Spleen (tissue), 11 donors: ENCODE measurements at regions not wholly inside any gene's neighbourhood (a gene's known extent, or its start where the extent isn't known, plus 50 kb on each side); places are given as distances from the start of the nearest gene placed in this dataset.

Source experiments
- DNase-seq: peaks from one replicate; pipeline ENCODE4 v3.0.0-alpha.2; 2020
- H3K27ac ChIP-seq, 8 donors: fragments of 200-600 bp; sonication (generic) in 7 of 8; 1 replicate in 4 of 8; 2 replicates in 4 of 8; pipeline versions ENCODE4 v1.5.0 to v1.8.0; 2016 to 2021; ENCODE audit warnings: inconsistent platforms in 4 of 8, mild to moderate bottlenecking in 4 of 8, moderate library complexity in 1 of 8
- H3K27me3 ChIP-seq, 7 donors: fragments of 200-600 bp; sonication (generic) in 6 of 7; replicated peaks in 1 of 7; 1 replicate in 4 of 7; 2 replicates in 3 of 7; pipeline versions ENCODE4 v1.5.0 to v1.8.0; 2016 to 2021; ENCODE audit warnings: inconsistent platforms in 3 of 7, mild to moderate bottlenecking in 1 of 7
- H3K36me3 ChIP-seq, 6 donors: fragments of 200-600 bp; sonication (generic) in 5 of 6; 1 replicate in 4 of 6; 2 replicates in 2 of 6; pipeline versions ENCODE4 v1.5.0 to v1.8.0; 2016 to 2021; ENCODE audit warnings: inconsistent platforms in 2 of 6
- H3K4me1 ChIP-seq, 6 donors: fragments of 200-600 bp; sonication (generic) in 5 of 6; 1 replicate in 3 of 6; 2 replicates in 3 of 6; pipeline versions ENCODE4 v1.5.0 to v1.8.0; 2016 to 2021; ENCODE audit warnings: inconsistent platforms in 3 of 6
- H3K4me3 ChIP-seq, 8 donors: fragments of 200-600 bp; sonication (generic) in 7 of 8; 1 replicate in 4 of 8; 2 replicates in 4 of 8; pipeline versions ENCODE4 v1.5.0 to v1.8.0; 2016 to 2021; ENCODE audit warnings: inconsistent platforms in 4 of 8, mild to moderate bottlenecking in 4 of 8, moderate library complexity in 2 of 8
- H3K9me3 ChIP-seq, 8 donors: fragments of 200-600 bp; sonication (generic) in 7 of 8; 1 replicate in 4 of 8; 2 replicates in 4 of 8; pipeline versions ENCODE4 v1.5.0 to v1.8.0; 2016 to 2021; ENCODE audit warnings: inconsistent platforms in 4 of 8
- POLR2A ChIP-seq, 3 donors: fragments of 450-650 bp; IDR thresholded peaks; one replicate each; pipeline ENCODE4 v1.5.1; 2017; ENCODE audit warnings: antibody characterized with exemption in 3 of 3, mild to moderate bottlenecking in 1 of 3
- POLR2AphosphoS5 ChIP-seq, 3 donors: sonication (generic); formaldehyde crosslinking; IDR thresholded peaks; one replicate each; pipeline ENCODE4 v1.5.1; 2017; ENCODE audit warnings: antibody characterized with exemption in 3 of 3
- WGBS, 5 donors: extraction: QIAGEN DNeasy Blood & Tissue Kit in 3 of 5; methylation state at CpG; one replicate each; pipeline versions ENCODE4 v1.1.5 to v1.1.7; 2013 to 2018; 5-methylcytosine and 5-hydroxymethylcytosine counted together
- intact Hi-C: fragments of 100-400 bp; cut with DNase I; formaldehyde crosslinking; loops from one replicate; pipeline ENCODE4 v1.15.0; 2023; ENCODE audit warnings: low total_unique reads
- TF ChIP-seq, protein P1 (sequence below), 11 experiments: fragments of 200-600 bp in 7 of 11; fragments of 450-650 bp in 4 of 11; sonication (generic) in 4 of 11; IDR thresholded peaks in 8 of 11; conservative IDR thresholded peaks in 3 of 11; 1 replicate in 7 of 11; 2 replicates in 4 of 11; pipeline versions ENCODE4 v1.4.0 to v1.8.0; 2016 to 2021; ENCODE audit warnings: antibody characterized with exemption in 11 of 11, inconsistent platforms in 4 of 11, mild to moderate bottlenecking in 1 of 11
- donor health status: healthy with polysubstance abuse.
- donor health status: DM: no; HTN: no; CAD: no; lungs with moderate emphysema.
- donor health status: DM: no; HTN: no; CAD: no.
- donor health status: Bipolar disorder and iron deficiency.
- donor health status: healthy.
- donor health status: DM: no; HTN: no; CAD: no.
- donor health status: DM: yes; HTN: yes; CAD: no.

DNA sequence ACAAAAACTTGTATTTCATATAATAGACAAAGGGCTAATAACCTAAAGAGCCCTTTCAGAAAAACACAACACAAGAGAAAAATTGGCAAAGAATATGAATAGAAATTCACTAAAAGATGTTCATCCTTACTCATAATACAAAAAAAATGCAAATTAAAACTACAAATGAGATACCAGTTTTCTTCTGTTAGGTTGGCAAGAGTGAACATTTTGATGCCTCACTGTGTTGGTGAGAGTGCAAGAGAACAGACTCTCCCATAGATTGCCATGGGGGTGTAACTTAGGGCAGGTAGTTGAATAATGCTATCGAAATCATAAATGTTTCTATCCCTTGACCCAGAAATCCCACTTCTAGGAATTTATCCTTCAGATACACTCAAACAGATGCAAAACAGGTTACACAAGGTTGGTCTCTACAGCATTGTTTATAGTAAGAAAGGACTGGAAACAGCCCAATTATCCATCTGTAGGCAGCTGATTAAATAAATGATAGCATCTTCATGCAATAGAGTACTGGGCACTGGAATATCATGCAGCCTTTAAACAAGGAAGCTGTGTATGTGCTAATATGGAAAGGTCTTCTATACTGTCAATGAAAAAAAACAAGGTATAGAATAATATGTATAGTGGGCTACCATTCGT is 146.3 kb downstream of the TLE3 start:
- Histone ChIP-seq H3K27ac (no peak overlapping the region), H3K9me3 (no peaks in the 10 kb centered on the region), H3K27me3 (peaks cover 0 to 7% (median 0%) of the 10 kb centered on the region in 7 donors), H3K36me3 (no peaks in the 10 kb centered on the region), H3K4me1 (peaks cover 0 to 5% (median 0%) of the 10 kb centered on the region in 6 donors), H3K4me3 (no peak overlapping the region)
- intact Hi-C loops = no loop called here
- no peak for DNase-seq
- 87 to 92% (median 90%) methylated on average over 2 of the region's 2 CpGs for WGBS, 5 donors
- TF ChIP-seq, protein P1, sequence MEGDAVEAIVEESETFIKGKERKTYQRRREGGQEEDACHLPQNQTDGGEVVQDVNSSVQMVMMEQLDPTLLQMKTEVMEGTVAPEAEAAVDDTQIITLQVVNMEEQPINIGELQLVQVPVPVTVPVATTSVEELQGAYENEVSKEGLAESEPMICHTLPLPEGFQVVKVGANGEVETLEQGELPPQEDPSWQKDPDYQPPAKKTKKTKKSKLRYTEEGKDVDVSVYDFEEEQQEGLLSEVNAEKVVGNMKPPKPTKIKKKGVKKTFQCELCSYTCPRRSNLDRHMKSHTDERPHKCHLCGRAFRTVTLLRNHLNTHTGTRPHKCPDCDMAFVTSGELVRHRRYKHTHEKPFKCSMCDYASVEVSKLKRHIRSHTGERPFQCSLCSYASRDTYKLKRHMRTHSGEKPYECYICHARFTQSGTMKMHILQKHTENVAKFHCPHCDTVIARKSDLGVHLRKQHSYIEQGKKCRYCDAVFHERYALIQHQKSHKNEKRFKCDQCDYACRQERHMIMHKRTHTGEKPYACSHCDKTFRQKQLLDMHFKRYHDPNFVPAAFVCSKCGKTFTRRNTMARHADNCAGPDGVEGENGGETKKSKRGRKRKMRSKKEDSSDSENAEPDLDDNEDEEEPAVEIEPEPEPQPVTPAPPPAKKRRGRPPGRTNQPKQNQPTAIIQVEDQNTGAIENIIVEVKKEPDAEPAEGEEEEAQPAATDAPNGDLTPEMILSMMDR (IDR thresholded peaks at IDR 0.05 in 8 of 11, conservative IDR thresholded peaks at IDR 0.05 in 3 of 11) = no peak
- TF ChIP-seq POLR2A (IDR thresholded peaks at IDR 0.05) = no peak
- TF ChIP-seq POLR2AphosphoS5 (IDR thresholded peaks at IDR 0.05) = no peak

DNA sequence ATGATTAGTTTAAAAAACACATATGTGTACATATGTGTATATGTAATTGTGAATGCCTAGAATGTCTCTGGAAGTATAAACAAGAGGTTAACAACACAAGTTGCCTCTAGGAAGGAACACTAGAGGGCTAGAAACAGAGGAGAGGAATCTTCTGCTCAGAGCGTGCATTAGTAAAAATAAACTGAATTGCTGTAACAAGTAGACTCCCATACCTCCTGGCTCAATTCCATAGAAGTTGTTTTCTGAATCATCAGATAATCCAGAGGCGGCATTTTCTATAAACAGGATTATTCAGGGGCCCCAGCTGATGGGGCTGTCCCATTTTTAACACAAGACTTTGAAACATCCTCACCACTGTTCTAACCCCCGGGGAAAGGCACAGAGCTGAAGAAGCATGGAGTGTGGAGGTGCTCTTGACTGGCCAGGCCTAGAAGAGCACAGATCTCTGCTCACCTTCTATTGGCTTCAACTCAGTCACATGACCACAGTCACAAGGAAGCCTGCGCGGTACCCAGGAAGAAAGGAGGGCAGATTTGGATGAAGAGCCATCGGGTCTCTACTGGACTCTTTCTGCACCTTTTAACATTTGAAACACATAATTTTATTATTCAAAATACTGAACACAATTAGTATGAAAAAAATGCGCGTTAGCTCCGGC is 145.7 kb downstream of the TLE3 start:
- TF ChIP-seq POLR2A (IDR thresholded peaks at IDR 0.05) (no peak), POLR2AphosphoS5 (IDR thresholded peaks at IDR 0.05) (no peak)
- TF ChIP-seq, protein P1 (IDR thresholded peaks at IDR 0.05 in 8 of 11, conservative IDR thresholded peaks at IDR 0.05 in 3 of 11) = no peak
- Histone ChIP-seq H3K9me3 (no peaks in the 10 kb centered on the region), H3K27ac (no peak overlapping the region), H3K27me3 (peaks cover 0 to 7% (median 0%) of the 10 kb centered on the region in 7 donors), H3K36me3 (no peaks in the 10 kb centered on the region), H3K4me3 (no peak overlapping the region), H3K4me1 (peaks cover 0 to 10% (median 0%) of the 10 kb centered on the region in 6 donors)
- no peak for DNase-seq
- intact Hi-C loops = no loop called here
- 85 to 97% (median 92%) methylated on average over 9 of the region's 9 CpGs for WGBS, 5 donors

DNA sequence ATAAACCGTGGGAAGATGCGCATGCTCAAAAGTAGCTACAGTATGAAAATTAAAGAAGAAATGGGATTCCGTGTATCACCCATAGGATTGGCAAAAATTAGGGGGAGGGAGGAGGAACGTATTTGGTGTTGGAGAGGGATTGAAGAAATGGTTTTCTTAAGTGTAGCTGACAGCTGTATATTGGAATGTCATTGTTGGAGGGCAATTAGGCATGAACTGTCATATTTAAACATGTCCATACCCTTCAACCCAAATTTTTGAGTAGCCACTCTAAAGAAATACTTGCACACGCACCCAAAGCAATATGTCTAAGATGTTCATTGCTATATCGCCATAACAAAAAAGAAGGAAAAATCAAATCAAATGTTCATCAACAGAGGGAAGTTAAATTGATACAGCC is 144.7 kb downstream of the TLE3 start:
- no peak for TF ChIP-seq POLR2A (IDR thresholded peaks at IDR 0.05)
- TF ChIP-seq, protein P1 (IDR thresholded peaks at IDR 0.05 in 8 of 11, conservative IDR thresholded peaks at IDR 0.05 in 3 of 11) = no peak
- H3K9me3 ChIP-seq = no peaks in the 10 kb centered on the region
- WGBS, 5 donors = 87 to 90% (median 88%) methylated on average over 6 of the region's 6 CpGs
- DNase-seq = no peak
- H3K4me1 ChIP-seq = peaks cover 0 to 13% (median 0%) of the 10 kb centered on the region in 6 donors
- intact Hi-C loops = no loop called here
- H3K27ac ChIP-seq = no peak overlapping the region
- no peaks in the 10 kb centered on the region for H3K36me3 ChIP-seq
- no peak overlapping the region for H3K4me3 ChIP-seq
- H3K27me3 ChIP-seq = peaks cover 0 to 7% (median 0%) of the 10 kb centered on the region in 7 donors

DNA sequence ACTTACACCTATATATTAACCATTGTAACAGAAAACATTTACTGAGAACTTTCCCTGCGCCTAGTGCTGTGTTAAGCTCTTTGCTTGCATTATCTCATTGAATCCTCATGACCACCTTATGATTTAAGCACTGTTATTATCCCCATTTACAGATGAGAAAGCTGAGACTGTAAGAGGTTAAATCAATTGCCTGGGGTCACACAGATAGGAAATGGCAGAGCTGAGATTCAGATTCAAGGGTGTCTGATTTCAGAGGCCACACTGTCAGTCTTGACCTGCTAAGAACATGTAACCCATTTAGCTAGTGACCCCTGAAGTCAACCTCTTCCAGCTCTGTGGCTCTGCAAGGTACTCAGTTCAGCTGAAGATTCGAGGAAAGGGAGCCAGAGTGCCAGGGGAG is 143.9 kb downstream of the TLE3 start:
- H3K27ac ChIP-seq = no peak overlapping the region
- H3K4me3 ChIP-seq = no peak overlapping the region
- H3K36me3 ChIP-seq = no peaks in the 10 kb centered on the region
- intact Hi-C loops = no loop called here
- H3K4me1 ChIP-seq = peaks cover 0 to 13% (median 0%) of the 10 kb centered on the region in 6 donors
- no peak for TF ChIP-seq POLR2A (IDR thresholded peaks at IDR 0.05)
- TF ChIP-seq POLR2AphosphoS5 (IDR thresholded peaks at IDR 0.05) = no peak
- no peaks in the 10 kb centered on the region for H3K9me3 ChIP-seq
- 80 to 88% (median 84%) methylated on average over 2 of the region's 2 CpGs for WGBS, 5 donors
- peaks cover 0 to 7% (median 0%) of the 10 kb centered on the region in 7 donors for H3K27me3 ChIP-seq
- DNase-seq = no peak
